NCI-H446 (cell line): ENCODE measurements at regions not wholly inside any gene's neighbourhood (a gene's known extent, or its start where the extent isn't known, plus 50 kb on each side); places are given as distances from the start of the nearest gene placed in this dataset.
A peak's percentile ranks its signal among the peaks of the same experiment; 100 is the strongest.

Experiments
- DNase-seq, 2 experiments: peaks; one replicate each; lab custom pipeline; 2025; lab: John Stamatoyannopoulos, UW

DNA sequence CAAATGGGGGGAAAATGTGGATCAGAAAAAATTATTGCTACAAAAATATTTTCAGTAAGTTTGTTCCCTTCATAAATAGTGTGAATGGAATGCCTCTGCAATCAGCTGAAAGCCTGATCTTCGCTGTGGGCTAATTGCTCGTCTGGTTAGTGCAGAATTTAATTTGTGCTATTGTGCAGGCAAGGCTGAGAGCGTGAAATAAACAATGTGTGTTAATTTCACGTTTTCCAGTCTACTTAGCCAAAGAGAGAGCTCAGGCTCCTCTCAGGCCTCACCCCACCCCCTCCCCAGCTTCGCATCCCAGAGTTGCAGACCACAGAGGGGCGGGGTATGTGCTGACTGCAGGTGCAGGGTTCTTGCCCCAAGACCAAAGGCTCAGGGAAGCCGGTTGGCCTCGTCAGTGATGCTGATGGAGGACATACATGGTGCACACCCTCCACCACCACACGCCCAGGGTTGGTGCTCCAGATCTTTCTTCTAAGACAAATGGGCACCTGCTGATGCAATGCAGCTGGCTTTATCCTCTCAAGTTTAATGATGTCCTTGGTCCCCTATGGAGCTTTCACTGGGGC is 302.6 kb upstream of the SLC14A2 start:
- DNase-seq = no peak

DNA sequence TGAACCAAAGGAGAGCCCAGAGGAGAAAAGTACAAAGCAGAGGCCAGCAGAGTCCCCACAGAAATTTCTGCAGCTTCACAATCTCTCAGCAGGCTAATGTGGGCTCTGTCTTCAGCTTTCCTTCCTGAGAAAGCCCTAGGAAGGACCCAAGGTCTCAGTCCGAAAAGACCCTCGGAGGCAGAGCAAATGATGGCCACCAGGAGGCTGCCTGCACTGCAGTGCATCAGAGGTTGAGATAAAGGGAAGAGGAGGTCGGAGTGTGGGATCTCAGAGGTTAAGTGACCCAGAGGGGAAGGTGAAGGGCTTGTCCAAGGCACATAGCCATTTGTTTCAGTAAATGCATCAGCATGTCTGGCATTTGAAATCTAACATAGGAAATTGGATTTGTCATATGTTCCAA is 299.1 kb upstream of the SLC14A2 start:
- DNase-seq = no peak

DNA sequence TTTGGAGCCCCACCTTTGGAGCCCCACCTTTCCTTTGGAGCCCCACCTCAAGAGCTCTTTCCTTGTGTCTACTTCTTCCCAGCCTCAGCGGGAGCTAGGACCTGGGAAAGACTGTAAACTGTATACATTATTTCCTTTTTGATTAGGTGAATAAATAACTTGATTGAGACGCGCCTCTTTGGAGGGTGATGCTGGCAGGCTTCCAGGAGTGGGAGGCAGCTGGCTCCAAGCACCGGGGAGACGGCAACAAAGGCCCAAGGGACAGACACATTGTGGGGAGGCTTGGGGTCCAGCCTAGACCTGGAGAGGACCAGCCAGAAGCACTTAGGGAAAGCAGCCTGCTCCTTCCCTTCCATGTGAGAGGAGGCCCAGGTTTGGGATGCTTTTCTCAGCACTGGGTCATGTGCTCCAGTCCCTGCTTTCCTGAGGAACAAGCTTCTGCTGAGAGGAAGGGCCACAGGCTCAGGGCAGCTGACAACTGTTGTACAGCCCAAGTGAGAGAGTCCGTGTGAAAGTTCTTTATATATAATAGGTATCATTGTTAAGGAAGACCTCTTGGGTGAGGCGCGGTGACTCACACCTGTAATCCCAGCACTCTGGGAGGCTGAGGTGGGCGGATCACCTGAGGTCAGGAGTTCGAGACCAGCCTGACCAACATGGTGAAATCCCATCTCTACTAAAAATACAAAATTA is 297.2 kb upstream of the SLC14A2 start:
- DNase-seq = no peak

DNA sequence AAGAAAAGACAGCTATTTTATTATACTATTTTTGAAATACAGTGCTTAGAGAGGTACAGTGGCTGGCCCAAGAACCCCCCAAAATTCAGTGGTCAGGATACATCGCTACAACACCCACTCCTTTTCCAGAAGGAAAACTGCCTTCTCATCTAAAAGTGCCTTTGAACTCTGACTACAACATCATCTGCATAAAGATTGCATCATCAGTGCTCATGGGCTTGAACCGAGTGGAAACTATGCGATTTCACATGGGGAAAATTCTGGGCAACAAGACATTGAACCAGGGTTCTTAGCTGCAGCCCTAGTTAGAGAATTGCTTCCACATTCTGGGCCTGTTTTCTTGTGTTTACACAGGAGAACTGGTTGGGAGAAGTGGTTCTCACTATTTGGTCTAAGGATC is 294.6 kb upstream of the SLC14A2 start:
- DNase-seq = no peak

DNA sequence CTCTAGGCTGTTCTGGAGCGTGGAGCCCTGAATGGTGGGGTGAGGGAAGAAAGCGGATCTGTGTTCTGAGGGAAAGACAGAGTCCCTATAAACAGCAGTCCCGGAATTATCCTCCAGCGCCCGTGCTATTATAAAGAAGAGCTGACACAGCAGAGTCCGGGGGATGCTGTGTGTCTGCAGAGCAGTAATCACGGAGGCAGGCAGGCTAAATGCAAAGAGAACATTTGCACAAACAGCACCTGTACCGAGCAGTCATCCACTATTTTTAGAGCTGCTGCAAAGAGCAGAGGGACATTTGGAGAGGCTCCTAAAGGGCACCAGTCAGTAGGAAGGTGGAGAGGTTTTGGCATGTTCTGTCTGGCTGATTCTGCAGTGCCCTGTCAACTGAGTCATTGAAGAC is 293.8 kb upstream of the SLC14A2 start:
- no peak for DNase-seq

DNA sequence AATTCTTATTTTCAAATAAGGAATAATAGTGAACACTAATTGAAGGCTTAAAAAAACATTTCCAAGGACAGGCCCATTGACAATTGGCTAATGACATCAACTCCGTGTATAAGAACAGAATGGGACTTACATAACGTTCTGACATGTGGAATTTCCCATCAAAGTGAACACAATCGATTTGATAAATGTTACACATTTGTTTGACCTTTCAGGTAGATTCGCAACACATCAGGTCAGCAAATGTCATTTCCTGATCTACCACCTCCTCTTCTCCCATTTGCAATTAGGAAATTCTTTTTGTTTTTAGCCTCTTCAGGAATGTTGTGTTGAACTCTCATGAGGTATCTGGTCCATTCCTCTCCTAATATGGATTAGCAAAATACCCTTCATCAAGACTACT is 292.9 kb upstream of the SLC14A2 start:
- no peak for DNase-seq

DNA sequence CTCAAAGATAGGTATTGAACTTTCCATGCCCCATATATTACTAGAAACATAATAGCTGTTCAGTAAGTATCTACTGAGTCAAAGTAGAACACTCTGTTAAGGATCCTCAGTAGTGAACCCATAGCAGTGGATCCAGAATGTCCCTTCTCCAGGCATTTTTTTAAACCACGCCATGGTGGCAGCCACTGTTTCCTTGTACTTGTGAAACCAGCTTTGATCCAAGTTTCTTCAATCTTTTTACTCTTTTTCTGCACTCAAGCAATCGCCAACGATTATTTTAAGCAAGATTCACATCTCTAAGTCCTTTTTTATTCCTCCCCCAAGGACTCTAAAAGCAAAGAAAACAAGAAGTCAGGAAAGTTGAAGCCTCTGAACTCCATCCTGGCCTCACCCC is 291.2 kb upstream of the SLC14A2 start:
- no peak for DNase-seq

DNA sequence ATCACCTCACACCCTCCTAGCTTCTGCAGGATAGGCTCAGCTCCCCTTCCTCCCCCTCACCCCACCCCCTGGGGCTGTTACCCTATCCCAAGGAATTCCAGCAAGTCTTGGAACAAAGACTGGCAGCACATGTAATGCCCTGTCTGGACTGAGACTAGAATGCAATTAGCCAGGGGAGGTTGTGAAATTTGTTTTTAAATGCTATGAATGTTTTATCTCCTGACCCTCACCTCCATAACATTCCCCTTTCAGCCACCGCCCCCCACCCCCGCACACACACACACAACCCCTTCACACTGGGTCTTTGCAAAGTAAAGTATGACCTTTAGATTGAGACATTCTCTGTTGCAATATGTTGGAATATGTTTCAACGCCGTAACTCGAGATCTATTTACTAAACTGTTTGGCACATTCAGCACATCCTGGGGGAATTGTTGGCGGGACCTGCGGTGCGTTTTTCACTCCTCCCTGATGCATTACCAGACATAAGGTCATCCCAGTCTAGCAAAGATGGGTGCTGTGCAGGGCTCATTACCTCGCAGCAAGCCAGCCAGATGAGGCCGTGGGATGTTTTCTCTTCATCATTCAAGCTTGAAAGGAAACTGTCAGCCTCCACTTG is 290.7 kb upstream of the SLC14A2 start:
- peak; percentile 28 to 51 for DNase-seq

DNA sequence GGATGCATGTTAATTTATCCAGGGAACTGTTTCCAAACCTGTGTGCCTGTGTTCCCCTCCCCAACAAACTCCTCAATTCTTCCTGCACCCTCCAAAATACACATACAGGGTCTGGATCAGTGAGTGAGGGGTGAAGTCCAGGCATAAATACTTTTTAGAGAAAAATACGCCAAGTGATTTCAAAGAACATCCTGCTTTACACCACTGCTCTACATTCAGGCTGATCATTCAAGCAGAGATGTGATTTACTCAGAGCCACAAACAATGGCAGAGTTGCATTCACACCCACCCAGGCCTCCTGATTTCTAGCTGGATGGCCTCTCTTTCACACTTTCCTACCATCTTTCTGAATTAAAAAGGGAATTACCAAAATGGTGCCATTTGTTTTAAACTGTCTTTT is 289.5 kb upstream of the SLC14A2 start:
- DNase-seq = no peak

DNA sequence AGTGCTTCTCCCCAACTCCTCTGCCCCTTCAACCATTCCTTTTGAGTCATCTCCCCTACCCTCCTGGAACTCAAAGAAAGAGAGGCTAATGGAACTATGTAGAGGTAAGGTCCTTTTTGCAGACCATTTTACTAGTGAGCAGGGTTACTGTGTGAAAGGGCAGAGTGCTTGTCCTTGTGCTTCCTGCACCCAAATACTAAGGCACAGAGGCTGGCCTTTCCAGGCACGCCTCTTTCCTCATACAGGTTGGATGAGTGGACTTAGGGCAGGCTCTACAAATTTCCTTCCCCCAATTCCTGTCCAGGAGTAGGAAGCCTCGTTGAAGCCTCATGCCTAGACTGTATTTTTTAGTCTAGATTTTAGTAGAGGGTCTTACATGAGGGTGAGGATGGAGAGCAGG is 288.8 kb upstream of the SLC14A2 start:
- no peak for DNase-seq

DNA sequence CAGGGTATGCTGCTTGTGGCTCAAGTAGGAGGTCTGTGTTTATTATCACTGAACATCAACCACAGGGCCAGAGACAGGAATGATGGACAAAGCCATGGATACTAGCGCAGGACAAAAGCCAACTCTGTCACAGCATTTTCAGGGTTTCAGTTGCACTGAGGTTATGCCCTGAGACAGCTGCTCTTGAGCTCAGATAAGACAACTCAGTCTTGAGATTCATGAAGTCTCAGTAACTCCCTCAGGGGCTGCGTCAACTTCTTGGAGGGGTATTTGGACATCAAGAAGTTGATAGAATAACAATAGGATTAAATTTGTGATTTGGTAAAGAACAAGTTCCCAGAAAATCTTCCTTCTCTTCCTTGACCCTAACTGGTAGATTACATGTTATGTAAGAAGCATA is 287.0 kb upstream of the SLC14A2 start:
- no peak for DNase-seq

DNA sequence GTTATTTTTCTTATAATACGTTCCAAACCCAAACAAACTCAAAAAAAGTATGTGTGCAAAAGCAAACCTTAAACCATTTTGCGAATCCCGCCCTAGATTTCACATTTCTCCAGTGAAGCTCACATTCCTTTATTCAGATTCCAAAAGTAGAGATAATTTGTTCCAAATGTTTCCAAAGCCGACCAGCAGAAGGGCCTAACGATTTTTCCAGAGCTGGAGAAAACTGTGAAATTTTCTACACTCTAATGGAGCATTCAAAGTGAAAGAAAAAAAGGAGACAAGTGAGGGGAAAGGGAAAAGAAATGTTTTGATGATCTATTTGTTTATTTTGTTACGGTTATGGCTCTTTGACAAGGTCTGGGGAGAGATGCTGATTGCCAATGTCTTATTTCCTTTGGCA is 286.5 kb upstream of the SLC14A2 start:
- no peak for DNase-seq

DNA sequence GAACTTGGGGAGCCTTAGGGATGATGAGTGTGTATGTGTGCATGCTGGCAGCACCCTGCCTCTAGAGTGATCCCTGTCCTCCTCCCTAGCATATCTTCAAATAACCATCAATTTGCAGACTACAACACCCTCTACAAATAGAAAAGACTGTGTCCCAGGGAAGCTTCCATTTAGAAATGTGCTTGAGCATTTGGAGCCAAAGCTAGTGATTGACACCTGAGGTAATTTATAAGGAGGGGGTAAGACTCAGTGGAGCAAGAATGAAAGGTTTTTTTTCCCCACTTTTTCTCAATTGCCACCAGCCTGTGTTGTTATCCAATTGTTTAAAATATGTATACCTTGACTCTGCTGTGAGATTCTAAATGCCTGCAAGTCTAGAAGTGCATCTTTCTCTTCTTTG is 286.0 kb upstream of the SLC14A2 start:
- no peak for DNase-seq

DNA sequence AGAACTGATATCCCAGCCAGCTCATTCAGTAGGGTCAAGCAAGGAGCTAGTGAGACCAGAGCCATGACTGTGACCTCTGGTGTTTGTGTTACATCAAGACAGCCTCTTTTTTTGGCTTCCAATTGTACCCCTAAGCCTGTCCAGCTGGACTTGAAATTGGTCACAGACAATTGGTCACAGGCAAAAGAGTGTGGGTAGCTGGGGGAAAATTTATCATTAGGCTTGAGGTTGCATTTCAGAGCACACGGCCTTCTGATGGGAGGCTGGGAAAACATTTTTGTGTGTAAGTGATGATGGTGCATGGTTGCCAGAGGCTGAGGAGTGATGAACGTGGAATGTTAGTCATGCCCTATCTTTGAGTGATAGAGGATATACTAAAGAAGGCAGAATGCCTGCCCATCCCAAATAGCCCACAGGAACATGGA is 285.1 kb upstream of the SLC14A2 start:
- no peak for DNase-seq

DNA sequence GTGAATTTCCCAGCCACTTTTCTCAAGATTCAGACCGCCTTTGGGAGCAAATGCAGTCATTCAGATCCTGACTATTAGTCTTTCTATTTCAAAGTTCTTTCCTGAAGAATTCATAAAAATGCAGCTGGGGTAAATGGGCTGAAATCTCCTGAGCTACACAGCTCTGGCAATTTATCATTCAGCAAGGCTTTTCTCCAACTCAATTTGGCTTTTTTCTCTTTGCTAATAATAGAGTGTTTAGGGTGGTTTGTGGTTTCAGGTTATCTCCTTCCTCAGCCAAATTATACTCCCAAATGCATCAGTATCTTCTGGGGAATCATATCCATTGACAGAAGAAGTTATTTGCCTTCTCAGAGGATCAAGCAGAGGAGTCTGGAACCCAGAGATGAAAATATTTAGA is 282.4 kb upstream of the SLC14A2 start:
- DNase-seq = no peak

DNA sequence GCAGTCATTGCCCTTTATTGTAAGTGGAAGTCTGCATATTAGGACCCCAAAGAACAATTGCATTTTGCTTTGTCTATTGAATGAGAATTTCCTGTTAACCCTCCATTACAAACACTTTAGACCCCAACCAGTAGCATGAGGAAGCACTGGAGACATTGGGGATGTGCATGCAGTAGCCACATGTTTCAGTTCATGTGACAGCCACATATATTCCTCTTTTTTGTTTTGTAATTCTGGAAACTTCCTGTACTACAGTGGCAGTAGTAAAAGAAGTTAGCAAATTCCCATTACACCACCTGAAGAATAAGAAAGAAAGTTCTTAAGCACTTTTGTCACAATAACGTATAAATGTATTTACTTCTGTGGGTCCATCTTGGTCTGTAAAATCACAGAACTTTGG is 281.1 kb upstream of the SLC14A2 start:
- DNase-seq = no peak

DNA sequence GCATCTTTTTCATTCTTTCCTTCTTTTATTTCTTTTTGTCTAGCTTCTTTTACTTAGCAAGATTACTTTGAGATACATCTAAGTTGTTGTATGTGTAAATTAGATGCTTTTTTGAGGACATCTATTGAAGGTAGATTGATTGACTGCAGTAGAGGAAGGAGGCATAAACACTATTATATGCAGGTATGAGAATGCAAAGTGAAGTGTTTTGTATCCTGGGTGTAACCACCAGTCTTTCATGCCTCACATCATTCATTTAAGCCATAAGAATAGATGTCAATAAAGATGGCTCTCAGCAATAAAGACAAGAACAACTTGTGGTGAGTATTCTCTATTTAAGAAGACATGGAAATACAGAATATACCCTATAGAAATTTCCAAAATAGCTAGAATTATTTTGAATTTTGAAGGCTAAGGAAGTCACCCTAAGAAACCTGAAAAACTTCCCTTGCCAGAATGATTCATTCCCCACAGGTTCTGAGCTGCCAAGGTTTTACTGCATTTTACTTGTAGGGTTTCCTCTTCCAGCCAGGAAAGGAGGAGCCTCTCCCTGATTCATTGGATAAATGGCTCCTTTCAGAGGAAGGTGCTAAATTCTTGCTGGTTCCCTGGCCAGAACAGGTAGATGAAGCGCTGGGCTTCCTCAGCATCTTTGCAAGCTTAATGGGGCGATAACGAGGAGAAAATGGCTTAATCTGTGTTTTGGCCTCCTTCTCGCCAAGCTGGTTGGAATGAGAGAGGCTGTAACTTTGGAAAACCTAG is 279.8 kb upstream of the SLC14A2 start:
- no peak for DNase-seq

DNA sequence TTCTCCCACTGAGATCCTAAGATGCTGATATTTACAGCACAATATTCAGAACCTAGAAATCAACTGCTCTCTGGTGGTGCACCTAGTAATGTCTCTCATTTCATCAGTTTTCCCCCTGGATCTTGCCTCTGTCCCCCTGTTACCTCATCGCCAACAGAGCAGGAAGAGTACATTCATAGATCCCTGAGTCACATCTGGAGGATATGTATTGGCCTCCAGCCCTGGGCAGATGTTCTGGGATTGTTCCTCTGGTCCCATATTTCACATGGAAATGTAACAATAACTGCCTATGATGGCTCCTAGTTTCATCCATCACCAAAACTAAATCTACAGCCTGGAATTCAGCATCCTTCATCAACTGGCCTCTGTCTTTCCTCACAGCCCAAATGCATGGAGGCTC is 278.8 kb upstream of the SLC14A2 start:
- no peak for DNase-seq

DNA sequence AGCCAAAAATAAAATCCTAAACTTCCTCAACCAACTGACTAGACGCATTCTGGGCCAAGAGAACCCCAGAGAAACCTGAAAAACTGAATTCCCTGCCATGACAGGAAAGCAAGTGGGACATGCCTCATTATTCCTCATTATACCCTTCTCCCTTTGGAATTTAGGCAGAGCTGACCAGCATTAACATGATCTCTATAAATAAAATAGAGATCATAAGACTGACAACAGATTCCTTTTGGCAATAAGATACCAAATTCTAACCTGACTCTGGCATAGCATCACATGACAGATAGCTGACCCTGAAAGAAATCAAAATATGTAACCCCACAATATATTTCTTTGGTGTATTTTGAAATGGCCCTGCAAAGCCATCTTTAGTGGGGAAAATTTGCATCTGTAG is 277.8 kb upstream of the SLC14A2 start:
- no peak for DNase-seq

DNA sequence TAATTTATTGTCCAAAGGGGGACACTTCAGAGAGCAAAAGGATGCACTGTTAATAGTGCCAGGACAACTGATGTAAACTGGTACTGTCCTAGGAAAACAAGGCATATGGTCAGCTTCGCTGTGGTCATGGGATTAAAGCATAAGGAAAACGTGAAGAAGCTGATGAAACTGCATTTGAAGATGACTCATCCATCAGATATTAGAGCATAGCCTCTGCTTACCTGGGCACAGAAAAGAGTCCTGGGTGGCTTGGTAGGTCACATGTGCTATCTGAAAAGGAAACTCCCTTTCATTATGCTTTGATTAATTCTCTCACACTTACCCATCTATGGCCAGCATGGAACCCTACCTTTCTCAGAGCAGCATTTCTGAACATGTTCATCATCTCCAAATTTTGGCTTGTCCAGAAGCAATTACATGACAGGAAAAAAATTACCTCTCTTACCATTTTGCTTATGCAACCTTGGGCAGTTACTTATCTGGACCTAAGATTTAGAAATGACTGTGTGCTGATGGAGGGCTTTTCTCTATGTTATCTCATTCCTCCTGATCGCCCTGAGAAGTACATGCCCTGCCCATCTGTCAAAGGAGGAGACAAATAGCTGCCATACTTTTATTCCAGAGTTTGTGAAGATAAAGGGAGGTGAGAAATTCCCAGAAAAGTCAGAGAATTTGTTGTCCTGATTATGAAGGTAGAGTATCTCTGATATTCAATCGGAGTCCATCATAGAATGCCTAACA is 275.3 kb upstream of the SLC14A2 start:
- no peak for DNase-seq

DNA sequence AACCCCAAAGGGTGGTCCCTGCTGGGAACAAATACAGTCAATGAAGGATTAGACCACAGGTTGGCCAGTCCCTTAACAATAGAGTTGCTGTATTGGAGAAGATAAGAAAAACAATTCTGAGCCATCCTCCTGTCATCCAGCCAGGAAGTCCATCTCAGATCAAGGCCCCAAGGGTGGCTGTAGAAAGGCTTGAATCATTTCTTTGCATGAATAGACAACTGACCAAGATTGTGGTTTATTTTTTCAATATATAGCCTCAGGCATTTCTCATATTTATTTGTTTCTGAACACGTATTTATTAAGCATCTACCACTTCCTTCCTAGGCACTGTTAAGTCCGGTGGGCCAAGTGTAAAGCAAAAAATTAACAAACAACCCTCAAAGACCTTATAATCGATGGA is 274.4 kb upstream of the SLC14A2 start:
- no peak for DNase-seq

DNA sequence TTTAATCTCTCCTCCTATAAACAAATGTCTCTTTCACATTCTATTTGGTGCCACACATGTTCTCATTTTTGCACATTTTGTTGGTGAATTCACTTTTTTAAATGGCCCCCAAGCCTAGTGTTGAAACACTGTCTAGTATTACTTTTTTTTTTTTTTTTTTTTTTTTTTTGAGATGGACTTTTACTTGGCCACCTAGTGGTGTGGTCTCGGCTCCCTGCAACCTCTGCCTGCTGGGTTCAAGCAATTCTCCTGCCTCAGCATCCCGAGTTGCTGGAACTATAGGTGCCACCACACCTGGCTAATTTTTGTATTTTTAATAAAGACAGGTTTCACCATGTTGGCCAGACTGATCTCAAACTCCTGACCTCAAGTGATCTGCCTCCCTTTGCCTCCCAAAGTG is 273.8 kb upstream of the SLC14A2 start:
- DNase-seq = no peak
